Myocyte (in vitro differentiated cells): ENCODE measurements at regions not wholly inside any gene's neighbourhood (a gene's known extent, or its start where the extent isn't known, plus 50 kb on each side); places are given as distances from the start of the nearest gene placed in this dataset.
A peak's percentile ranks its signal among the peaks of the same experiment; 100 is the strongest.
"Not testable (repeated sequence)": the region's sequence is repeated elsewhere in the genome, so short reads cannot be mapped to it uniquely, and the experiment has no call there.

Experiments used
- DNase-seq: peaks from one replicate; pipeline ENCODE4 v3.0.0-alpha.2; 2012; ENCODE audit warnings: low read depth

GRCh38 chr4:24369507-24370029, 214.8 kb downstream of the DHX15 start:
- no peak for DNase-seq

DNA sequence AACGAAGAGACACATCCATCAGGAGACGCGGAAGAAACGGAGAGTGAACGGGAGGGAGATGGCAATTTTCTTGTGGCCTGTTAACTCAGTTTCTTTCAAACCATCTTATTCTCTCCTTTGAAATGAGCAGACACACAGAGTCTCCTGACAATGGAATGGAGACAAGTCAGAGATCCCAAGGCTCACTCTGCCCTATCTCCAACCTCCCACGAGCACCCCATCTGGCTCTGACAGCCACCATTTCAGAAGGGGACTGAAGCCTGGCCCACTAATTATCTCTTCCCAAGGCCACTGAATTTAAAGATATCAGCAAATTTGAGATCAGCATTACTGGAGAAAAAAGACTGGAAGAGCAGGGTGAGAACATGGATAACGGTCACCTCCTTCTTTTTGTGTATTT, 215.6 kb downstream of the DHX15 start:
- DNase-seq: no peak

GRCh38 chr4:24364852-24365251, 219.5 kb downstream of the DHX15 start:
- no peak for DNase-seq

GRCh38 chr4:24364249-24364648, 220.1 kb downstream of the DHX15 start:
- DNase-seq: no peak

GRCh38 chr4:24363751-24364150, 220.6 kb downstream of the DHX15 start:
- no peak for DNase-seq

DNA sequence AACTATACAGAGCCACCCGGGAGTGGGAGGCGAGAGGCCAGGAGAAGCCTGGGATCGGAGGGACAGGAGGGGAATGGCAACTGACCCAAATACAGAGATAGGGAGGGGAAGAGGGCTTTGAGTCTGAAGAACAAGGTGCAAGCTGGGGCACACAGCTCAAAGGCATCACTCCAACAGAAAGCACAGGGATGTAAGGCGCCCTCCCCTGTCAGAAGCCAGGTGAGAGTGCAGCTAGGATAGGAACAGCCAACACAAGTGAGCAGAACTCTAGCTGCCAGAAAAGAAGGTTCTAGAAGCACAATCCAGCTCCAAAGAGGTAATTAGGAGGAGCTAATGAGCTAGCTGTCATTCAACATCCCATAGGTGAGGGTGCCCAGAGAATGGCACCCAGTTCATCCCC, 232.2 kb downstream of the DHX15 start:
- DNase-seq: no peak

DNA sequence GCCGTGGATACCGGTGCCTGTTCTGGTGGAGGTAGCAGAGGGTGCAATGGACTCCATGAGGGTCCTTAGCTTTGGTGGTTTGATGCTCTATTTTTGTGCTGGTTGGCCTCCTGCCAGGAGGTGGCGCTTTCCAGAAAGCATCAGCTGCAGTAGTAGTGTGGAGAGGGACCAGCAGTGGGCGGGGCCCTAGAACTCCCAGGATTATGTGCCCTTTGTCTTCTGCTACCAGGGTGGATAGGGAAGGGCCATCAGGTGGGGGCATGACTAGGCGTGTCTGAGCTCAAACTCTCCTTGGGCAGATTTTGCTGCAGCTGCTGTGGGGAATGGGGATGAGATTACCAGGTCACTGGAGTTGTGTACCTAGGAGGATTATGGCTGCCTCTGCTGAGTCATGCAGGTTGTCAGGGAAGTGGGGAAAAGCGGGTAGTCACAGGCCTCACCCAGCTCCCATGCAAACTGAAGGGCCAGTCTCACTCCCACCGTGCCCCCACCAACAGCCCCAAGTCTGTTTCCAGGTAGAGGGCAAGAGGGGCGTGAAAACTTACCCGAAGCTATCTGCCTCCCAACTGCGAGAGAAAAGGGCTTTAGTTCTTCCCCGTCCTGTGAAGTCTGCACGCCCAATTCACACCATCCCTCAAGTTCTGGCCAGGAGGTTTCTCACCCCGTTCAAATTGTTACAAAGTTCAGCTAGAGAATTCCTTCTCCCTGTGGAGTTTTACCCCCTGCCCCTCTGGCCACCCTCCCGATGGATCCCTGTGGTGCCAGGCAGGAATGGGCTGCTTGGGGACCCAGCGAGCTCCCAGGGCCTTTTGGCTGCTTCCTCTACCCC, 235.0 kb downstream of the DHX15 start:
- DNase-seq: not testable (repeated sequence)

DNA sequence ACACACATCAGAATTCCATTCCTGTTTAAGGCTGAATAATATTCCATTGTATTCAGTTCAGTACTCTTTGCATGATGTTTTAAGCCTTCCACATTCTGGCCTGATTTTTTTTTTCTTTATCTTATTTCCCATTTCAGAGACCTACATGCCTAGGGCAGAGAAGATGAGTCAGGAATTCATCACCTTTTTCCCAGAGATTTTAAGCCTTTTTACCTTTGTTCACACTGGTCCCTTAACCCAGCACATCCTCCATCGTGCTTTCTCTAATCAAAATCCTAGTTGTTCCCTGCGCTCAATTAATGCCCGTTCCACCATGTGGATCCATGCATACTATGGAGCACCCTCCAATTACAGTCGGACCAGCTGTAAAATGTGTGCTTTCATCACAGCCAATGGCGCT, 245.1 kb downstream of the DHX15 start:
- no peak for DNase-seq

DNA sequence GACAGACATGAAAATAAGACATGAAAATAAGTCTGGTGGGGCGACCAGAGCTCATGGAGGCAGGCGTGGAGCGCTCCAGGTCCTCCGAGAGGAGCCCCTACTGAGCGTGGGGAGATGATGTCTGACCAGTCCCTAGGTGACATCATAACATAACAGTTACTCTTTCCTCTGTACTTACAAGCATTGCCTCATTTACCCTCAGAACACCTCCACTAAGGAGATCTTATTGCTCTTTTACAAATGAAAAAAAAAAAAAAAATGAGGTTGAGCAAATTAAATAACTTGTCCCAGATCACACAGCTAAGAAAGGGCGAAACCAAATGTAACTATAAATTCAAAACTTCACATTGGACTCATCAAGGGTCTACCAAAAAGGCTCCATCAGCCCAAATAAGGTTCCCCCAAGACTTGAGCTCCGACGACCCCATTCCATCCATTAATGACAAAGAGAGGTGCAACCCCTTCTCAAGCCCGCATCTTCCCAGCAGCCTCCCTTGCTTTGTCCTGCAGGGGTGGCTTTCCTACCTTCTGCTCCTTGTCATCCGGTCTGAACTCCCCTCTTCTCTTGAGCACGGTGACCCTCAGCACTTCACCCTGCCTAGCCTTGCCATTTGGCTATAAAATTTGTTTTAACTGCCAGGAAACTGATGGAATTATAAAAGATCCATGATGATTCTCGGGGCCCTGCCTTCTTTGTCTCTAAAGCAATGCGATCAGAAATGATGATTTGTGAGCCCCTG, 246.7 kb downstream of the DHX15 start:
- DNase-seq: no peak

DNA sequence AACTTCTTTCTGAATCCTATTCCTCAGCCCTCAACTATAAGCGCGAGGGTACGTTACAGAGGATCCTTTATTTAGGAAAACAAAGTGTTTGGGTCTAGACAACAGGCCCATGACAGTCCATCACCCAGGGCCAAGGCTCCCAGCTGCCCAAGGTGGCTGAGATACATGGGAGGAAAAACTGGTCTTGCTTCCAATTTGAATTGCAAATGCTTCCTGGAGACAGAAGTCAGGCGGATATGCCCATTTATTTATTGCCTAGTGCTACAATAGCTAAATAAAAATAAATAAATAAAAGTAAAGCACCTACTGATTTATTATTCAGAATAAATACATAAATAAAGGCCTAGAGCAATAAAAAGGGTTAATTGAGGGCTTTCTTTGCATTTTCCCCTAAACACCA, 248.7 kb downstream of the DHX15 start:
- no peak for DNase-seq

DNA sequence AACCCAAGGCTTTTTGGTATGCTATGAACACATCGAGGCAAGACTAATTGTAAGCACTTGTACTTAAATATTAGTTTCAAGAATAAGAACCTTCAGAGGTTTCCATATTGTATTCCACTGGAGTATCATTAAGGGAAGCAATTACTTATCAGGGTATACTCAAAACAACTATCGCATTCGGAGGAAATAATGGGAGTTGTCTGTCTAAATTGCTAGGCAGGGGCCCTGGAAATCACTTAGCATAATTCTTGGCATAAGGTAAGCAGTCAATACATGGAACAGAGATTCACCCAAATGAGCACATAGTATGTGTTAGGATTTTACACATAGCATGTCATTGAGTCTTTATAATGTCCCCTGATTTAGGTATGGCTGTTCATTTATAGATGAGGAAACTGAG, 249.4 kb downstream of the DHX15 start:
- no peak for DNase-seq

DNA sequence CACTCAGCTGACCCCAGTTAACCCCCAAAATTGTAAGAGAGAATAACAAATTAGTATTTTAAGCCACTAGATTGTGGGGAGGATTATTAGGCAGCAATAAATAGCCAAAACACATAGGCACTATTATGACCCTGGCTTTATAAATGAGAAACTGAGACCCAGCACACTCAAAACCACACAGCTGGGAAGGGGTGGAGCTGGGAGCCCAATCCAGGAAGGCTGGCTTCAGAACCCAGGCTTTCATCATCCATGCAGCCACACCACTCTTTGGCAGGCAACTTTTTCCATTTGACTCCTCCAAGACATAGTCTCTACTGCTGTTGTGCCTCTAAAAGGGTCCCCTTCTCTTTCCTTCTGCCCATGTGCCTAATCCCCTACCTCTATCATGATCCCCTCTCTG, 253.8 kb downstream of the DHX15 start:
- peak; percentile 55 for DNase-seq

GRCh38 chr4:24330172-24330571, 254.2 kb downstream of the DHX15 start:
- peak; percentile 84 for DNase-seq

DNA sequence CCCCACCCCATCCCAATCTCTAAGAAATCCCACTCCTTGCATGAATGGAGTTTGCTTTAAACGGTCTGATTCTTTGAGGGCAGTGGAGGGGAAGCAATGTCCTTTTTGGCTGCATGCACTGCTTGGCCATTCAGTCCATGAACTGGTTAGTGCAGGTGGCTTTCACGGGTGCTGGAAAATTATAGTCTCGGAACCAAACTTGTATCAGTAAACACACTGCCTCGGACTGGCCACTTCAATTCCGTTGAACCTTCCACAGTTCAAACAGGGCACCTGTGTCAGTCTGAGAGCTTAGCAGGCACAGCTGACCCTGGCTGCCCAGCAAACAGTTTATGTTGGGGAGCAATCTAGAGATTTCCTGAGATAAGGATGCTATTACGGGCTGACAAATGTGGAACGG, 255.6 kb downstream of the DHX15 start:
- no peak for DNase-seq

DNA sequence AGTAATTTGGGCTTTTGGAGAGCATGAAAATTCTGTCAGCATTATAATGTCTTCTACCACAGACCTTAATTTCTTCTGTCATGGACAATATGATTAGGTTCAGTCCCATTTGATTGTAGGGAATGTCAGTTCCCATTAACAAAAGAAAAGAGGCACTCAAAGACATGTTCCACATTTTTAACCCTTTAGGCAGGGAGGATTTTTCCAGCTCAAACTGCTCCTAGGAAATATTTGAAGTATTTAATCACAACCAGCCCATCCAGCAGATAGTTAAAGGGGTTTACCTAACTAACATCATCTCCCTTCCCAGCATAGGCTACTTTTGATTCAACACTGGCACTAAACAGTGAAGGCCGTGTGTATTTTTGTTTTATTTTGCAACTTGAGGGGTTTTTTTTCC, 256.0 kb downstream of the DHX15 start:
- DNase-seq: no peak

GRCh38 chr4:24322995-24323394, 261.4 kb downstream of the DHX15 start:
- no peak for DNase-seq

DNA sequence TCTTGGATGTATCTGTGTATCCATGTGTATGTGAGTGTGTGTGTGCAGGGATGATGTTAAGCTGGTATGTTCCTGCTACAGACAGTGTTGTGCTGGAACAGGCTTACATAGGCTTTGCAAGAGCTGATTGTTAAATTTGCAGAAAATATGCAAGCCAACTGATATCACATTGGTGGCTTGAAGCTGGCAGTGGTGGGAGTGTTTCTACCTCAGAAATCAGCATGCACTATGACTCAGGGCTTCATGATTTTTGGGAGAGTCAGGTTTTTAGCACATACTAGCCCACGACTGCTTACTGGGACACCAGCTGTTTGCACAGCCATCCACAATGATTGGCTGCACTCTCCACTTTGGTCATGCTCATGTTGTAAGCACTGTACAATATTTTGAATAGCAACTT, 261.8 kb downstream of the DHX15 start:
- peak; percentile 43 for DNase-seq

GRCh38 chr4:24321616-24322015, 262.7 kb downstream of the DHX15 start:
- no peak for DNase-seq

DNA sequence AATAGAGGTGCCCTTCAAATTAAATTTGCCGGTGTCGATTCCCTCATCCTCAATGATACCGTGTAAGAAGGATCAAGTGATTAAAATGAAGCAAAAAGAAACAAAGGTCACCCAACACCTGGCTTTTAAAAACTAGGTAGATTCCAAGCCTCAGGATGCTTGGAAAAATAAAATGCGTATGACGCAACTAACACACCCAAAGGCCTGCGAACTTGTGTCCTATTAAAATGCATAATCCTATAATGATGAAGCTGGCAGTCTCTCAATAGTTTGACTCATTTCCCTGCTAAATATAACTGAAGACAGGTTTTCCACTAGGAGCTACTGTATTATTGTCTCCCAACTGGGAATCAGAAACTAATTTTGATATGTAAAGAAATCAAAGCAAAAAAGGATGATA, 263.2 kb downstream of the DHX15 start:
- peak; percentile 36 for DNase-seq

- no peak for DNase-seq
Measured at GRCh38 chr4:24319387-24319786, 265.0 kb downstream of the DHX15 start.

DNA sequence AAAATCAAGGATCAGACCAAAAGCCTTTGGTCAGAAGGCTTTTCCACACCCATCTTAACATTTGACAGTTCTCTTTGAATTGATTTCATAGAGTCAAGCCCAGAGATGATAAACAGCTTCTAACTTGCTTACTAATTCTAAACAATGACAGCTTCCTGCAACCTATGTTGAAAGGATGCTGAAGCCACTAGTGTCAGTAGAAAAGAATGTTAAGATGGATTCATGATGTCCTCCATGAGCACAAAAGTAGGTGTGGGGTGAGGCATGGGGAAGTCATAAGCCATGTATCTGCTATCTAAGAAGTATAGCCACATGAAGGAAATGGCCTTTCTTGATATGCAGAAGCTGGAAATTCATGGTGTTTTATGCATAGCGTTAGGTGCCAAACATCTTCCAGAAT, 269.3 kb downstream of the DHX15 start:
- no peak for DNase-seq

- no peak for DNase-seq
Measured at GRCh38 chr4:24312261-24312913, 272.0 kb downstream of the DHX15 start.
